ENCODE measurements at regions not wholly inside any gene's neighbourhood (a gene's known extent, or its start where the extent isn't known, plus 50 kb on each side); places are given as distances from the start of the nearest gene placed in this dataset.

DNA sequence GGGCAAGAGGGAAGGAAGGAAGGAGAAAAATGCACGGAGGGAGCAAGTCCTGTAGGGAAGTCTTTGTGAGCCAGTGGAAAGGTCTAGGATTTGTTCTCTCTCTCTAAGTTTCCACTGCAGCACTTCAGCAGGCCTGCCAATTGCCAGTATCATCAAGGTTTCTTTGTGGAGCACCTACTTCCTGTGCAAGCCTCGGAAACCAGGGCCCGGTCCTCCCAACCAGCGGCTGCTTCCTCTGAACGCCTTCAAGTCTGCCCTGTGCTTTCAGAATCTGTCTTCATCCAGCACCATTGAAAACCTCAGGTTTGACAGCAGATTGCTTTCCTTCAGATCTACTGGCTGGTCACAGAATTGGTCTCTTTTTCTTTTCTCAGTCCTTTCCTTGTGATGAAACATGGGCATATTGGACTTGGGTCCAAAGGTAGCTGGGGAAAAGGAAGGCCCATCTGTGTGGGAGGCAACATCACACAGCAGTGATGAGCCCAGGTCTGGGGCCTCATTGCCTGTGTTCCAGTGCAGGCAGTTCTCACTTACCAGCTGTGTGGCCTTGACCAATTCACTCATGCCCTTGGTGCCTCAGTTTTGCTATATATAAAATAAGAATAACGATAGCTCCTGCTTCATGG lies 144.5 kb downstream of the SEC16B start:
- H3K9me3 Mint-ChIP-seq = peaks cover 7% of the 10 kb centered on the region
- H3K4me1 Mint-ChIP-seq = no peaks in the 10 kb centered on the region
- no peak overlapping the region for H3K27ac Mint-ChIP-seq (ENCODE audit: unreplicated experiment)
- TF ChIP-seq, protein P1, sequence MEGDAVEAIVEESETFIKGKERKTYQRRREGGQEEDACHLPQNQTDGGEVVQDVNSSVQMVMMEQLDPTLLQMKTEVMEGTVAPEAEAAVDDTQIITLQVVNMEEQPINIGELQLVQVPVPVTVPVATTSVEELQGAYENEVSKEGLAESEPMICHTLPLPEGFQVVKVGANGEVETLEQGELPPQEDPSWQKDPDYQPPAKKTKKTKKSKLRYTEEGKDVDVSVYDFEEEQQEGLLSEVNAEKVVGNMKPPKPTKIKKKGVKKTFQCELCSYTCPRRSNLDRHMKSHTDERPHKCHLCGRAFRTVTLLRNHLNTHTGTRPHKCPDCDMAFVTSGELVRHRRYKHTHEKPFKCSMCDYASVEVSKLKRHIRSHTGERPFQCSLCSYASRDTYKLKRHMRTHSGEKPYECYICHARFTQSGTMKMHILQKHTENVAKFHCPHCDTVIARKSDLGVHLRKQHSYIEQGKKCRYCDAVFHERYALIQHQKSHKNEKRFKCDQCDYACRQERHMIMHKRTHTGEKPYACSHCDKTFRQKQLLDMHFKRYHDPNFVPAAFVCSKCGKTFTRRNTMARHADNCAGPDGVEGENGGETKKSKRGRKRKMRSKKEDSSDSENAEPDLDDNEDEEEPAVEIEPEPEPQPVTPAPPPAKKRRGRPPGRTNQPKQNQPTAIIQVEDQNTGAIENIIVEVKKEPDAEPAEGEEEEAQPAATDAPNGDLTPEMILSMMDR (conservative IDR thresholded peaks at IDR 0.05) = no peak
- peaks cover 3% of the 10 kb centered on the region for H3K27me3 Mint-ChIP-seq (ENCODE audit: low read depth)
- no peak overlapping the region for H3K4me3 Mint-ChIP-seq
- peaks cover 3% of the 10 kb centered on the region for H3K36me3 Mint-ChIP-seq (ENCODE audit: low read depth)
- DNase-seq (ENCODE audit: low read depth, low spot score) = no peak

DNA sequence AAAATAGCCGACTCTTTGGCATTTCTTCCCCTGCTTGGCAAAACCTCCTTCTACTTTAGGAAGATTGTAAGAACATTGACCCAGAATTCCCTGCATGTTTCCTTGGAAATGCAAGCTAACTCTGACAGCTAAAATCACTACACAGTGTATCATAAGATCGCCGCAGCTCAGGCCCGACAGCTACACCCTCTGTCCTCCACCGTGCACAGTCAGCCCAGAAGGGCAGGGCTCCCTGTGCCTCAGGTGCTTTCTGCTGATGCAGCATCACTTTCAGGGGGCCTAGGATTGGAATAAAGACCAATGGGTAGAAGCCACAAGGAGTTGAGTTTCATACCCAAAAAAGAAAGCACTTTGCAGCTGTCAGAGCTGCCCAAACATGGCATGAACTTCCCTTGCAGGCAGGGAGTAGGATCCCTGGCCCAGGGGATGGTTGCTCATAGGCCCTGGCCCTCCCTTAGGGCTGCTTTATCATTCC lies 145.3 kb downstream of the SEC16B start:
- H3K4me1 Mint-ChIP-seq = no peaks in the 10 kb centered on the region
- no peak for DNase-seq (ENCODE audit: low read depth, low spot score)
- TF ChIP-seq, protein P1 (conservative IDR thresholded peaks at IDR 0.05) = no peak
- H3K9me3 Mint-ChIP-seq = peaks cover 4% of the 10 kb centered on the region
- H3K36me3 Mint-ChIP-seq (ENCODE audit: low read depth) = peaks cover under 1% of the 10 kb centered on the region
- H3K27ac Mint-ChIP-seq (ENCODE audit: unreplicated experiment) = no peak overlapping the region
- no peak overlapping the region for H3K4me3 Mint-ChIP-seq
- peaks cover 3% of the 10 kb centered on the region for H3K27me3 Mint-ChIP-seq (ENCODE audit: low read depth)

DNA sequence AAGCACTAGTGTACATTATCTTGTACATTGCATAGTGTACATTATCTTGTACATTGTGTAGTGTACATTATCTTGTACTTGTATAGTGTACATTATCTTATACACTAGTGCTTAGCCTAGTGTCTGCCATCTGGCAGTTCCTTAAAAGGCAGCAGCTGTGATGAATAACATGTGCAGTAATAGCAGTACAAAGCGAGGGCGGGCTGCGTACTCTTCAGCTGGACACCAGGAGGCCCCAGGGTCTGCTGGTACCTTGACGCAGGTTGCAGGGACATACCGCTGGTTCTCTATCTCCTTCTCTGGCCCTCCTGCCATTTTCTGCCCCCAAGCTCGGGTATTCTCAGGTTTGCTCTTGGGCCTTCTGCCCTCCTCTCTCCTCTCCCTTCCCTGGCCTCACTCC lies 149.6 kb downstream of the SEC16B start:
- TF ChIP-seq, protein P1 (conservative IDR thresholded peaks at IDR 0.05) = no peak
- Mint-ChIP-seq H3K36me3 (ENCODE audit: low read depth) (no peaks in the 10 kb centered on the region), H3K27ac (ENCODE audit: unreplicated experiment) (no peak overlapping the region), H3K4me1 (no peaks in the 10 kb centered on the region), H3K9me3 (peaks cover 10% of the 10 kb centered on the region), H3K4me3 (no peak overlapping the region), H3K27me3 (ENCODE audit: low read depth) (peaks cover 3% of the 10 kb centered on the region)
- no peak for DNase-seq (ENCODE audit: low read depth, low spot score)

DNA sequence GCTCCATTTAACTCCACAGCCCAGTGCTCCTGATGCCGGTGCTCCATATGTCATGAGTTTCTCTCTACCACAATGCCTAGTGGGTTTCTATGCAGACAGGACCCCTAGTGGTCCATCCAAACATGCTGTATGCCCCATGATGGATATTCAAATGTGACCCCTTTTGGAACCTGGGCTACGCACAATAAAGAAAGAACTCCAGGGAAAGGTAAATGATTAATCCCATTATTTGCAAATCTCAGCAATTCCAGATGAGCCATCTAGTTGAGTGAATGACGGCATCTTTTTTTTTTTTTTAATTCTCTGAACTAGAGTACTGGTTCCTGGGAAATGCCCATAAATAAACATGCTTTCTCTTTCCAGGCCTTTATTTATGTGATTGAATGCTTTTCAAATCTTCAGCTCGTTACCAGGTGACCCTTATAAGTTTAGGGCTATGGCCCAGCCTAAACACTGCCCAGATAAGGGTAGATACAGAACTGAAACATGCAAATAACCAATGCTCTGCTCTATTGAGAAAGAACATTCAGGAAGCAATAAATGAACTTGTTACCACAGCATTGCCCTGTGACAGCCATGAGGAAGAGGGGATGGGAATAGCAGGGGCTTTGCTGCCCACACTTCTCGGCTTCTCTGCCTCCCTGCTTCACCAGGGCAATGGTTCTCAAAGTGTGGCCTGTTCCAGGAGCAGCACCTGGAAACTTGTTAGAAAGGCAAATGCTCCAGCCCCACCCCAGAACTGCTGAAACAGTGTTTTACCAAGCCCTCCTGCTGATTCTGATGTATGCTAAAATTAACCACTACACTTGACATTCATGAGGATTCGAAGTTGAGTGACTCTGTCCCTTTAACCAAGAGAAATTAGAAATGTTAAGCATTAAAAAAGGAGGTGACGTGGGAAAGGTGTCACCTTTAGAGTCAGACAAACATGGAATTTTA lies 151.7 kb downstream of the SEC16B start:
- Mint-ChIP-seq H3K36me3 (ENCODE audit: low read depth) (no peaks in the 10 kb centered on the region), H3K4me1 (no peaks in the 10 kb centered on the region), H3K9me3 (peaks cover 10% of the 10 kb centered on the region), H3K27ac (ENCODE audit: unreplicated experiment) (peak overlapping the region; percentile 84), H3K4me3 (no peak overlapping the region), H3K27me3 (ENCODE audit: low read depth) (peaks cover 3% of the 10 kb centered on the region)
- no peak for DNase-seq (ENCODE audit: low read depth, low spot score)
- TF ChIP-seq, protein P1 (conservative IDR thresholded peaks at IDR 0.05) = no peak

DNA sequence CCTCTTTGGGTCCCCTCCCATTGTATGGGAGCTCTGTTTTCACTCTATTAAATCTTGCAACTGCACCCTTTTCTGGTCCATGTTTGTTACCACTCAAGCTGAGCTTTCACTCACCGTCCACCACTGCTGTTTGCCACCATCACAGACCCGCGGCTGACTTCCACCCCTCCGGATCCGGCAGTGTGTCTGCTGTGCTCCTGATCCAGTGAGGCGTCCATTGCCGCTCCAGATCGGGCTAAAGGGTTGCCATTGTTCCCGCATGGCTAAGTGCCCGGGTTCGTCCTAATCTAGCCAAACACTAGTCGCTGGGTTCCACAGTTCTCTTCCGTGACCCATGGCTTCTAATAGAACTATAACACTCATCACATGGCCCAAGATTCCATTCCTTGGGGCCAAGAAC lies 157.2 kb downstream of the SEC16B start:
- Mint-ChIP-seq H3K9me3 (peaks cover 12% of the 10 kb centered on the region), H3K36me3 (ENCODE audit: low read depth) (peaks cover 2% of the 10 kb centered on the region), H3K4me1 (peaks cover 7% of the 10 kb centered on the region), H3K27me3 (ENCODE audit: low read depth) (no peaks in the 10 kb centered on the region), H3K27ac (ENCODE audit: unreplicated experiment) (no peak overlapping the region), H3K4me3 (no peak overlapping the region)
- no peak for DNase-seq (ENCODE audit: low read depth, low spot score)
- TF ChIP-seq, protein P1 (conservative IDR thresholded peaks at IDR 0.05) = no peak
